SK-N-MC (cell line): ENCODE measurements at regions not wholly inside any gene's neighbourhood (a gene's known extent, or its start where the extent isn't known, plus 50 kb on each side); places are given as distances from the start of the nearest gene placed in this dataset.

Source experiments
- EZH2 ChIP-seq: fragments of 200-600 bp; sonication (generic); IDR thresholded peaks from one replicate; pipeline ENCODE4 v1.6.1; 2017; ENCODE audit warnings: antibody characterized with exemption
- POLR2AphosphoS5 ChIP-seq: IDR thresholded peaks from 2 replicates; pipeline ENCODE4 v1.6.1; 2012; ENCODE audit warnings: mild to moderate bottlenecking, low read depth, low read length, borderline replicate concordance

DNA sequence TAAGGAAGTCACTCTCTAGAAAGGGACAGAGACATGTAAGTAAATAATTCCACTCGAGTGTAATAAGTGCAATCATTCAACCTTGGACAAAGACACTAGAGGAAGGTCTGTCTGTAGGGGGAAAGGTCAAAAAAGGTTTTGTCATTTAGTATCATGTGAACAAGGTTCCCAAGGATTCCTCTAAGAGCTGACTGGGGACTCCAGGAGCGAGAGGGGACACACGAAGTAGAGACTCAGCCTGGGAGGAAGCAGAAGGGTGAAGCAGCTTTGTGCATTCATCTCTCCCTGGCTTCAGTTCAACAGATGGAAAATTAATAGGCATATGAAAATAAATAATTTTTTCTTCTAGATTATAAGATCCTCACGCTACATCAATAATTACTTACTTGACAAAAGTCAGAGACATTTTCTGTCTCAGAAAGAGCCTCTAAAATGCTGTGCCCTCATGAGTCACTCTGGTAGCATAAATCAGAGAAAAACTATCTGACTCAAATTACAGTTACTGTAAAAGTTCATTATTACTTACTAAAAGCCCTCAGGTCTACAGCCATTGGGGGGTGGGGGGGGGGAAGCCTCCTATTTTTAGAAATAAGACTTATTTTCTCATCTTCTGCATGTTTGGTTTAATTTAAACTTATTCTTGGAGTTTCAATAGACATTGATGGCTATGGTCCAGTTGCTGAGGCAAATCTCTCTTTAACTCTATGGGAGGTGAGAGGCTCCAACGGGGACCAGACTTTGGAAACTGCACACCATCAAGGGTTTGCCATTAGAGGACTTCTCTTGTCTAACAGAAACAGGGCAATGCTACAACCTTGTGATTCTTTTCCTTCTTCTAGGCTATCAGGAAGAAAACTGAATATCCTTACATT is 275.1 kb upstream of the KLF14 start:
- TF ChIP-seq POLR2AphosphoS5 (peak; percentile 34; the same call in 1 of the 2 replicates), EZH2 (no peak)
